ENCODE measurements at regions not wholly inside any gene's neighbourhood (a gene's known extent, or its start where the extent isn't known, plus 50 kb on each side); places are given as distances from the start of the nearest gene placed in this dataset.

- no peaks in the 10 kb centered on the region for H3K36me3 ChIP-seq (ENCODE audit: control insufficient read depth in 2 of 2, insufficient read depth in 2 of 2, low read length in 2 of 2)
- no peak overlapping the region for H3K9ac ChIP-seq (ENCODE audit: low read length in 2 of 2)
- peaks cover 23% of the 10 kb centered on the region in 2 donors for H3K27me3 ChIP-seq (ENCODE audit: control insufficient read depth in 1 of 2, insufficient read depth in 2 of 2, low read length in 2 of 2)
- no peak overlapping the region for H3K4me3 ChIP-seq (ENCODE audit: low read length in 2 of 2)
- H3K4me1 ChIP-seq (ENCODE audit: control insufficient read depth, insufficient read depth, low read length) = no peaks in the 10 kb centered on the region
- no peak overlapping the region for H3K27ac ChIP-seq (ENCODE audit: low read length)
- H3K9me3 ChIP-seq (ENCODE audit: control insufficient read depth in 2 of 2, low read length in 2 of 2) = peaks cover 3 to 8% of the 10 kb centered on the region in 2 donors
Observed at GRCh38 chr1:29384496-29385015, 148.2 kb downstream of the PTPRU start.

- no peak overlapping the region for H3K27ac ChIP-seq (ENCODE audit: low read length)
- H3K27me3 ChIP-seq (ENCODE audit: control insufficient read depth in 1 of 2, insufficient read depth in 2 of 2, low read length in 2 of 2) = peaks cover 21 to 23% of the 10 kb centered on the region in 2 donors
- no peak overlapping the region for H3K9ac ChIP-seq (ENCODE audit: low read length in 2 of 2)
- H3K4me1 ChIP-seq (ENCODE audit: control insufficient read depth, insufficient read depth, low read length) = no peaks in the 10 kb centered on the region
- H3K36me3 ChIP-seq (ENCODE audit: control insufficient read depth in 2 of 2, insufficient read depth in 2 of 2, low read length in 2 of 2) = no peaks in the 10 kb centered on the region
- peaks cover 4 to 10% of the 10 kb centered on the region in 2 donors for H3K9me3 ChIP-seq (ENCODE audit: control insufficient read depth in 2 of 2, low read length in 2 of 2)
- no peak overlapping the region for H3K4me3 ChIP-seq (ENCODE audit: low read length in 2 of 2)
Observed at GRCh38 chr1:29383746-29384371, 147.5 kb downstream of the PTPRU start.

DNA sequence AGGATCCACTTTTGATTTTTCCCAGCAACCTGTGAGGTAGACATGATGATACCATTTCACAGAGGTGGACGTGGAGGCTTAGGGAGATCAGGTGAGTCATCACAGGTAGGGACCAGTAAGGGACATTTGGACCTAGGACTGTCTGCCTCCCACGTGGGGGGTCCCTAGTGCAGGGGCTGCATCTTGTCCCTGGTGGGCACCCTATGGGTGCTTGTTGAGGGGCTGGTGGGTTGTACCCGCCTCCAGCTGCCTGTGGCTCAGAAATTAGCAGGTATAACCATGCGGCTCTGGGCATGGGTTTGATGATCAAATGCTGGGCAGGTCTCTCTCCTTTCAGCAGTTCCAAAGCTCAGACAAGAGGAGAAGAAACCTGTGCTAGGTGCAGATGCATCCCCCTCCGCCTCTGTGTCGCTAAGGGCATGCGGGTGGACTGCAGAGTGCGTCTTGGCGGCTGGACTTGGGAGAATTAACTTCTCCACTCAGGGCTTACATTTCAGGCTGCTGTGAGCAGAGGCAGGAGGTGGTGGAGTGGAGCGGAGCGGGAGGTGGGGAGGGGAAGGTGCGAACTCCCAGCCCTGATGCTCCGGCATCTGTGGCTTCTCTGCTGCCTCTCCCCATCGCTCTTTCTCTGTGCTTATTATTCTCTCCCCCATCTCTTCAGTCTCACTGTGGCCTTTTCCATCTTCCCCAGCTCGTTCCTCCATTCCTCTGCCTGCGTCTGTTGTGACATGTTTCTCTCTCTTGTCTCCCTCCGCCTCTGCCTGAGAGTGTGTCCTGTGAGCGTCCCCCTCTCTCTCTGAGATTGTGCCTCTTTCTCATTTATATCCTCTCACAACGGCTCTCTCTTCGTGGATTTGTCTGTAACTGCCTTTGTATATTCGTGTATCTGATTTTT lies 146.8 kb downstream of the PTPRU start:
- no peaks in the 10 kb centered on the region for H3K36me3 ChIP-seq (ENCODE audit: control insufficient read depth in 2 of 2, insufficient read depth in 2 of 2, low read length in 2 of 2)
- H3K9ac ChIP-seq (ENCODE audit: low read length in 2 of 2) = no peak overlapping the region
- H3K4me3 ChIP-seq (ENCODE audit: low read length in 2 of 2) = no peak overlapping the region
- H3K4me1 ChIP-seq (ENCODE audit: control insufficient read depth, insufficient read depth, low read length) = no peaks in the 10 kb centered on the region
- no peak overlapping the region for H3K27ac ChIP-seq (ENCODE audit: low read length)
- peaks cover 18 to 22% of the 10 kb centered on the region in 2 donors for H3K27me3 ChIP-seq (ENCODE audit: control insufficient read depth in 1 of 2, insufficient read depth in 2 of 2, low read length in 2 of 2)
- H3K9me3 ChIP-seq (ENCODE audit: control insufficient read depth in 2 of 2, low read length in 2 of 2) = peaks cover 4 to 10% of the 10 kb centered on the region in 2 donors

- H3K4me1 ChIP-seq (ENCODE audit: control insufficient read depth, insufficient read depth, low read length) = no peaks in the 10 kb centered on the region
- no peak overlapping the region for H3K4me3 ChIP-seq (ENCODE audit: low read length in 2 of 2)
- peaks cover 4 to 10% of the 10 kb centered on the region in 2 donors for H3K9me3 ChIP-seq (ENCODE audit: control insufficient read depth in 2 of 2, low read length in 2 of 2)
- no peak overlapping the region for H3K27ac ChIP-seq (ENCODE audit: low read length)
- peaks cover 14 to 16% of the 10 kb centered on the region in 2 donors for H3K27me3 ChIP-seq (ENCODE audit: control insufficient read depth in 1 of 2, insufficient read depth in 2 of 2, low read length in 2 of 2)
- H3K9ac ChIP-seq (ENCODE audit: low read length in 2 of 2) = no peak overlapping the region
- H3K36me3 ChIP-seq (ENCODE audit: control insufficient read depth in 2 of 2, insufficient read depth in 2 of 2, low read length in 2 of 2) = no peaks in the 10 kb centered on the region
Observed at GRCh38 chr1:29381426-29381825, 145.1 kb downstream of the PTPRU start.

DNA sequence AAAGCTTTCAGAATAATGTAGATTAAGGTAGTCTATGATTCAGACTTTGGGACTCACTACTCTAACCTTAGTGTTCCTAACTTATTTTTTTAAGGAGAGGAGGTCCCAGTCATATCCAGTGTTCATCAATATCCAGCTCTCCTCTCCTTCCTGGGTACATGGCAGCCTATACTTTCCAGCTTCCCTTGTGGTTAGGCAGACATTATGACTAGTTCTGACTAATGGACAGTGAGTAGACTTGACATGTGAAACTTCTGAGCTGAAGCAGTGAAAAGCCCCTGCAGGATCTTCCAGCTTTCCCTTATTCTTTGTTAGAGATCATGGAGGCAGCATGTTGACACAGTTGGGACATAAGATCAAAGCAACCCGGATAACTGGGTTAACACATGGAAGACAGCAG lies 144.2 kb downstream of the PTPRU start:
- H3K4me1 ChIP-seq (ENCODE audit: control insufficient read depth, insufficient read depth, low read length) = no peaks in the 10 kb centered on the region
- no peak overlapping the region for H3K27ac ChIP-seq (ENCODE audit: low read length)
- H3K27me3 ChIP-seq (ENCODE audit: control insufficient read depth in 1 of 2, insufficient read depth in 2 of 2, low read length in 2 of 2) = peaks cover 12 to 16% of the 10 kb centered on the region in 2 donors
- H3K36me3 ChIP-seq (ENCODE audit: control insufficient read depth in 2 of 2, insufficient read depth in 2 of 2, low read length in 2 of 2) = no peaks in the 10 kb centered on the region
- H3K9ac ChIP-seq (ENCODE audit: low read length in 2 of 2) = no peak overlapping the region
- no peak overlapping the region for H3K4me3 ChIP-seq (ENCODE audit: low read length in 2 of 2)
- peaks cover 4 to 10% of the 10 kb centered on the region in 2 donors for H3K9me3 ChIP-seq (ENCODE audit: control insufficient read depth in 2 of 2, low read length in 2 of 2)

DNA sequence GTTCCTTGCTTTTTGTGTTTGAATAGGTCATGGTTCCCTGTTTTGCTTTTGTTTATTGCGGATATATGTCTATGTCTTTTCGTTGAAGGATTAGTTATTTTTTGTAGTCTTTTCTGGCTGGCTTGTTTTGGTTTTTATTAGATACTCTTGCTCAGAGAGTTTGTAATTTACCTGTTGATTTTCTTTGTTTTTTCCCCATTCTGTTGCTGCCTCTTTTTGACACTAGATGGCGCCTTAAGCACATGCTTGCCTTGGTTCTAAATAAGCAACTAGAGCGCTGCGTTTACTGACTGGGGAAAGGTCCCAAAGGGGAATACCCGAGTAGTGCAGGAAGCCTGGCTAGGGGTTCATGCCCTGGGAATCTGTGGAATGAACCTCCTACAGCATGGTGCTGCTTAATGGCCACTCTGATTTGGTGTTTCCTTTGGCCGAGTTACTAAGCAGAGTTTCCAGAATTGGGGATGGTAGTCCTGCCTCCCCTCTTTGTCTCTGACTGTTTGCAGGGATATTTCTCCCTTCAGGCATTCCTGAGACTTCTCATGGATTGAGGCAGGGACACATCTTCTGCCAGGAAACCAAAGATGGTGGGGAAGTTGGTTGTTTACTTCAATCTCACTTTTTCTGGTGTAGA lies 143.2 kb downstream of the PTPRU start:
- H3K27me3 ChIP-seq (ENCODE audit: control insufficient read depth in 1 of 2, insufficient read depth in 2 of 2, low read length in 2 of 2) = peaks cover 8 to 10% of the 10 kb centered on the region in 2 donors
- no peak overlapping the region for H3K9ac ChIP-seq (ENCODE audit: low read length in 2 of 2)
- H3K27ac ChIP-seq (ENCODE audit: low read length) = no peak overlapping the region
- H3K4me3 ChIP-seq (ENCODE audit: low read length in 2 of 2) = no peak overlapping the region
- no peaks in the 10 kb centered on the region for H3K36me3 ChIP-seq (ENCODE audit: control insufficient read depth in 2 of 2, insufficient read depth in 2 of 2, low read length in 2 of 2)
- peaks cover 7 to 10% of the 10 kb centered on the region in 2 donors for H3K9me3 ChIP-seq (ENCODE audit: control insufficient read depth in 2 of 2, low read length in 2 of 2)
- no peaks in the 10 kb centered on the region for H3K4me1 ChIP-seq (ENCODE audit: control insufficient read depth, insufficient read depth, low read length)
